ENCODE measurements at regions not wholly inside any gene's neighbourhood (a gene's known extent, or its start where the extent isn't known, plus 50 kb on each side); places are given as distances from the start of the nearest gene placed in this dataset.
"Not testable (repeated sequence)": the region's sequence is repeated elsewhere in the genome, so short reads cannot be mapped to it uniquely, and the experiment has no call there.

DNA sequence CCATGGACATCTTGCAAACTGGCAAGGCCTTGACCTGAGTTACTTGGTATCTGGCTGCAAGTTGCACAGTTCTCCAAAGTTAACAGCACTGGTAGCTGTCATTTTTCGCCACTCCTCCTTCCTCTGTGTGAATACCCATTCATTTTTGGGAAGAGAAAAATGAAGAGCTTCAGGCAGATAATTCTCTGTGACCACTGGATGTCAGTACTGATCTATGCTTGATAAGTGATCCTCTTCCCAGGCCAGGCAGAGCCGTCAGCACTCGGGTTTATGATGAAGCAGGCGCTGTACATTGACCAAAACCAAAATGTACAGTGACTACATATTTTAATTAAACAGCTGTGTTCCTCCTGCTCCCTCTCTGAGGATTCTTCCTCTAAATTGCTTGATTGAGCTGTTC lies 55.9 kb upstream of the PDZD8 start:
- no peak for DNase-seq (ENCODE audit: extremely low read depth, low read depth)
- TF ChIP-seq, protein P1, sequence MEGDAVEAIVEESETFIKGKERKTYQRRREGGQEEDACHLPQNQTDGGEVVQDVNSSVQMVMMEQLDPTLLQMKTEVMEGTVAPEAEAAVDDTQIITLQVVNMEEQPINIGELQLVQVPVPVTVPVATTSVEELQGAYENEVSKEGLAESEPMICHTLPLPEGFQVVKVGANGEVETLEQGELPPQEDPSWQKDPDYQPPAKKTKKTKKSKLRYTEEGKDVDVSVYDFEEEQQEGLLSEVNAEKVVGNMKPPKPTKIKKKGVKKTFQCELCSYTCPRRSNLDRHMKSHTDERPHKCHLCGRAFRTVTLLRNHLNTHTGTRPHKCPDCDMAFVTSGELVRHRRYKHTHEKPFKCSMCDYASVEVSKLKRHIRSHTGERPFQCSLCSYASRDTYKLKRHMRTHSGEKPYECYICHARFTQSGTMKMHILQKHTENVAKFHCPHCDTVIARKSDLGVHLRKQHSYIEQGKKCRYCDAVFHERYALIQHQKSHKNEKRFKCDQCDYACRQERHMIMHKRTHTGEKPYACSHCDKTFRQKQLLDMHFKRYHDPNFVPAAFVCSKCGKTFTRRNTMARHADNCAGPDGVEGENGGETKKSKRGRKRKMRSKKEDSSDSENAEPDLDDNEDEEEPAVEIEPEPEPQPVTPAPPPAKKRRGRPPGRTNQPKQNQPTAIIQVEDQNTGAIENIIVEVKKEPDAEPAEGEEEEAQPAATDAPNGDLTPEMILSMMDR (IDR thresholded peaks at IDR 0.05; ENCODE audit: low read depth, low read length, missing control alignments), result no peak
- no peak overlapping the region for H3K4me3 ChIP-seq (replicated peaks; ENCODE audit: low read depth, low read length)

DNA sequence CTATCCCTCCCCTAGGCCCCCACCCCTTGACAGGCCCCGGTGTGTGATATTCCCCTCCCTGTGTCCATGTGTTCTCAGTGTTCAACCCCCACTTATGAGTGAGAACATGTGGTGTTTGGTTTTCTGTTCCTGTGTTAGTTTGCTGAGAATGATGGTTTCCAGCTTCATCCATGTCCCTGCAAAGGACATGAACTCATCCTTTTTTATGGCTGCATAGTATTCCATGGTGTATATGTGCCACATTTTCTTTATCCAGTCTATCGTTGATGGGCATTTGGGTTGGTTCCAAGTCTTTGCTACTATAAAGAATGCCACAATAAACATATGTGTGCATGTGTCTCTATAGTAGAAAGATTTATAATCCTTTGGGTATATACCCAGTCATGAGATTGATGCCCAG lies 55.3 kb upstream of the PDZD8 start:
- H3K4me3 ChIP-seq (replicated peaks; ENCODE audit: low read depth, low read length); DNase-seq (ENCODE audit: extremely low read depth, low read depth): not testable (repeated sequence)

- DNase-seq (ENCODE audit: extremely low read depth, low read depth), result no peak
- TF ChIP-seq, protein P1 (IDR thresholded peaks at IDR 0.05; ENCODE audit: low read depth, low read length, missing control alignments), result no peak
- no peak overlapping the region for H3K4me3 ChIP-seq (replicated peaks; ENCODE audit: low read depth, low read length)
Observed at GRCh38 chr10:117429643-117430265, 54.5 kb upstream of the PDZD8 start.

DNA sequence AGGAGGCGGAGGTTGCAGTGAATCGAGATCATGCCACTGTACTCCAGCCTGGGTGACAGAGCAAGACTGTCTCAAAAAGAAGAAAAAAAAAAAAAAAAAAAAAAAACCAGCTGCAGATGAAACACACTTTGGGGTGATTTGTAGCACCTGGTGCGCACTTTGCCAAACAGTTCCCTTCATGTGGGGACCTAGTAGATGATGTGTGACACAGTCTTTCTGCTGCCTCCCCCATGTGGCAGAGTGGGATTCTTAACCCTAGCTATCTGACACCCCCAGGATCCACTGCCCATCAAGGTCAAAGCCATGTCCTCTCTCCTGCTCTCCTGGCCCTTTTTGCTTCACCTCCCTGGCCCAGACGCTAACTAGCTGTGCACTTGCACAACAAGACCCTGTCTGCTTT lies 52.1 kb upstream of the PDZD8 start:
- TF ChIP-seq, protein P1 (IDR thresholded peaks at IDR 0.05; ENCODE audit: low read depth, low read length, missing control alignments), result no peak
- no peak overlapping the region for H3K4me3 ChIP-seq (replicated peaks; ENCODE audit: low read depth, low read length)
- no peak for DNase-seq (ENCODE audit: extremely low read depth, low read depth)

DNA sequence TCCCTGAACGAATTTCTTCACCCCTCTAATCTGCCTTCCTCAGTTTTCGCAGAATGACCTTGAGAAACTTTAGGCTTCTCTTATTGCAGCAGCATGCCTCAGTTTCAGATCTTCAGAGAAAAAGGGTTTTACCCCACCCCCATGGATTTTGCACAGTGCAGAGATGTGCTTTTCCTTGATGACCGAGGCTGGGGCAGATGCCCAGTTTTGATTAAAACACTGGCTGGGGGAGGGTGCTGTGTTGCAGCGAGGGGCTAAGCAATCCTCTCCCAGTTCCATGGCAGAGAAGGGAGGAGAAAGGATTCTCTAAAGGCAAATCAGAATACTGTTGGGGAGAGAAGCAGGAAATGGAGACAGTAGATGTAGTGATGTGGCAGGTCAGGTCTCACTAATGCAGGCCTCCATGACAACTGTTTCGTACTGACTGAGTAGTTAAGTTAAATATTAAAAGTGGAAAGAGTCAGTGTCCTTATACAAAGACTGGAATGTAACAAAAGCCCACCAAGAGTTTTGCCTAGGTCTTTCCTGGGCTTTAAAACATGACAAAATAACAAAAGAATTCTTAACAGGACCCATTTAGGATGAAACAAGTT lies 50.8 kb upstream of the PDZD8 start:
- TF ChIP-seq, protein P1 (IDR thresholded peaks at IDR 0.05; ENCODE audit: low read depth, low read length, missing control alignments), result no peak

DNA sequence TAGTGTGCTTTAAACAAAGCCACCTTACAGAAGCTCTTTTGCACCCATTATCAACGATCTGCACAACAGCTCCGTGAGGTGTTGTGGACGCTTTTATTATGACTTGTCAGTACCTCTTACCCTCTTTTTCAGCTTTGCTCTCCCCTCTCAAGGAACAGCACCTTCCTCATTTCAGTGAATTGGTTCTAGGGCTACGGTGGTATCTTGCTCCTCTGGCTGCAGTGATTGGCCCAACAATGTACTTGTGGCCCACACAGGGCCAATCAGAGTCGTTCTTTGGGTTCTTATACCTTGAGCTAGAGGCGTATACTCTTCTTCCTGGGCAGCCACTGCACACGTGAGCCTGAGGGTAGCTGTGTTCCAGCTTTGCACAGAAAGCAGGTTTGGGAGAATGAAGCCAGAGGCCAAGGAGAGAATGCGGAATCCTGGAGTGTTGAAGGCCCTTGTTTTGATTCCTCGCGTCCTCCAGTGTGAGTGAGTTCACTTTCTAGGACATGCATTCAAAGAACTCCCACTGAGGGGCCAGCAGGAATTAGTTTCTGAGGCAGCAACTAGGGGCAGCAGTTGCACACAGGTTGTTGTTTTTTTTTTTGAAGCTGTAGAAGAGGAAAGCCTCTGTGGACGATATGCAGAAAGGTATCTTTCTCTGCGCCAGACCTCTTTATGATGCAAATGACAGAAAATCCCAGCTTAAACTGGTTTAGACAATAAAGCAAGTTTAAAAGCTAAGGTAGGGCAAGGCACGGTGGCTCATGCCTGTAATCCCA lies 49.8 kb upstream of the PDZD8 start:
- TF ChIP-seq, protein P1 (IDR thresholded peaks at IDR 0.05; ENCODE audit: low read depth, low read length, missing control alignments), result no peak
- H3K4me3 ChIP-seq (replicated peaks; ENCODE audit: low read depth, low read length), result no peak overlapping the region
- DNase-seq (ENCODE audit: extremely low read depth, low read depth), result no peak

More for the DNA sequence above, 50.8 kb upstream of the PDZD8 start:
- no peak overlapping the region for H3K4me3 ChIP-seq (replicated peaks; ENCODE audit: low read depth, low read length)
- no peak for DNase-seq (ENCODE audit: extremely low read depth, low read depth)
